Suprapubic skin (tissue), 4 donors: ENCODE measurements at regions not wholly inside any gene's neighbourhood (a gene's known extent, or its start where the extent isn't known, plus 50 kb on each side); places are given as distances from the start of the nearest gene placed in this dataset.

Experiments used
- DNase-seq, 2 donors: peaks; one replicate each; pipeline ENCODE4 v3.0.0-alpha.2; 2019; ENCODE audit warnings: low spot score in 2 of 2
- H3K27ac ChIP-seq: fragments of 200-600 bp; sonication (generic); one replicate; pipeline ENCODE4 v1.5.1; 2019
- H3K27me3 ChIP-seq: fragments of 200-600 bp; sonication (generic); one replicate; pipeline ENCODE4 v1.5.1; 2019
- H3K36me3 ChIP-seq: fragments of 200-600 bp; sonication (generic); one replicate; pipeline ENCODE4 v1.5.1; 2019
- H3K4me1 ChIP-seq: fragments of 200-600 bp; sonication (generic); one replicate; pipeline ENCODE4 v1.5.1; 2019
- H3K4me3 ChIP-seq: fragments of 200-600 bp; sonication (generic); one replicate; pipeline ENCODE4 v1.5.1; 2019; ENCODE audit warnings: mild to moderate bottlenecking
- H3K9me3 ChIP-seq: fragments of 200-600 bp; sonication (generic); one replicate; pipeline ENCODE4 v1.5.1; 2019
- EP300 ChIP-seq: sonication (generic); formaldehyde crosslinking; IDR thresholded peaks from one replicate; pipeline ENCODE4 v1.6.1; 2017; ENCODE audit warnings: antibody characterized with exemption
- POLR2A ChIP-seq, 2 donors: fragments of 450-650 bp; IDR thresholded peaks; one replicate each; pipeline ENCODE4 v1.6.1; 2017; ENCODE audit warnings: antibody characterized with exemption in 2 of 2, mild to moderate bottlenecking in 2 of 2, moderate library complexity in 2 of 2
- POLR2AphosphoS5 ChIP-seq, 3 donors: sonication (generic); formaldehyde crosslinking; IDR thresholded peaks; one replicate each; pipeline ENCODE4 v1.6.1; 2017; ENCODE audit warnings: antibody characterized with exemption in 3 of 3
- WGBS: methylation state at CpG from one replicate; pipeline ENCODE4 v1.1.5; 2018; 5-methylcytosine and 5-hydroxymethylcytosine counted together
- TF ChIP-seq, protein P1 (sequence below), 2 donors: fragments of 200-600 bp in 1 of 2; fragments of 450-650 bp in 1 of 2; sonication (generic) in 1 of 2; IDR thresholded peaks; one replicate each; pipeline ENCODE4 v1.5.1; 2016 to 2019; ENCODE audit warnings: antibody characterized with exemption in 2 of 2, mild to moderate bottlenecking in 1 of 2, moderate library complexity in 1 of 2

DNA sequence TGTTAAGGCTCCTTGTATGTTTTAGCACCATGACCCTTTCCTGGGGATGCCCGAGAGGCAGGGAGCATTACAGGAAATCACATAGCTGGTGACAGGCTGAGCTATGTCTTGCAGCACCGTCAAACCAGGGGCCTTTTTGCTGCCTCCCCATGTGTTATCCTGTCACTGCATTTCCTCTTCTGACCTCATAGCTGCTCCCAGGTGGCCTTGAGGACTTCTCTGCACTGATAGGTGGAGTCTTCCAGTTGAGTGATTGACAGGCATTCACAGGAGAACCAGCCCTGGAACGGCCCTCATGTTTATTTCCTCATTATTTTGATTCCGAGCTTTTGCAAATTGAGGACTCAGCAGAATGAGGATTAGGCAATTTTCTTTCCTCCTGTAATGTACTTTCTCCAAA, 349.6 kb downstream of the HAPSTR1 start:
- H3K36me3 ChIP-seq: no peaks in the 10 kb centered on the region
- no peak overlapping the region for H3K27ac ChIP-seq
- H3K9me3 ChIP-seq: no peaks in the 10 kb centered on the region
- 18% methylated on average over 4 of the region's 4 CpGs for WGBS
- no peak for TF ChIP-seq POLR2AphosphoS5 (IDR thresholded peaks at IDR 0.05)
- TF ChIP-seq, protein P1, sequence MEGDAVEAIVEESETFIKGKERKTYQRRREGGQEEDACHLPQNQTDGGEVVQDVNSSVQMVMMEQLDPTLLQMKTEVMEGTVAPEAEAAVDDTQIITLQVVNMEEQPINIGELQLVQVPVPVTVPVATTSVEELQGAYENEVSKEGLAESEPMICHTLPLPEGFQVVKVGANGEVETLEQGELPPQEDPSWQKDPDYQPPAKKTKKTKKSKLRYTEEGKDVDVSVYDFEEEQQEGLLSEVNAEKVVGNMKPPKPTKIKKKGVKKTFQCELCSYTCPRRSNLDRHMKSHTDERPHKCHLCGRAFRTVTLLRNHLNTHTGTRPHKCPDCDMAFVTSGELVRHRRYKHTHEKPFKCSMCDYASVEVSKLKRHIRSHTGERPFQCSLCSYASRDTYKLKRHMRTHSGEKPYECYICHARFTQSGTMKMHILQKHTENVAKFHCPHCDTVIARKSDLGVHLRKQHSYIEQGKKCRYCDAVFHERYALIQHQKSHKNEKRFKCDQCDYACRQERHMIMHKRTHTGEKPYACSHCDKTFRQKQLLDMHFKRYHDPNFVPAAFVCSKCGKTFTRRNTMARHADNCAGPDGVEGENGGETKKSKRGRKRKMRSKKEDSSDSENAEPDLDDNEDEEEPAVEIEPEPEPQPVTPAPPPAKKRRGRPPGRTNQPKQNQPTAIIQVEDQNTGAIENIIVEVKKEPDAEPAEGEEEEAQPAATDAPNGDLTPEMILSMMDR (IDR thresholded peaks at IDR 0.05): no peak
- TF ChIP-seq EP300: no peak
- H3K27me3 ChIP-seq: no peaks in the 10 kb centered on the region
- no peaks in the 10 kb centered on the region for H3K4me1 ChIP-seq
- no peak for DNase-seq
- no peak overlapping the region for H3K4me3 ChIP-seq

DNA sequence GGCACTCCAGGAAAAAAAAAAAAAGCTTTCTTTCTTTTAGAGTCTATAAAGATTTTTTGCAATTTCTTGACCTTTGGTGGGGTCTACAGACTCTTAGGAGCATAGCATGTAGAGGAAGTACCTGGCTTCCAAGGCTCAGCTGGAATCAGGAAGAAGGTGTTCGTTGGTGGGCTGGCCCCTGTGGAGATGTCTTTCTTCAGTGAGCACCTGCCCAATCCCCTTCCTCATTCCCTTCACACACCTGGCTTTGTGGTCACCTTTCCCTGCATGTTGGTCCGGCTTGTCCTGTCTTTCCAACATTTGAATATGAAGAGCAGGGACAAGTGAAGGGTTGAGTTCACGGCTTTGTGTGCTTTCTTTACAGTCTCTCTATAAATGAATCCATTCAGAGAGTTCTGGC, 352.4 kb downstream of the HAPSTR1 start:
- H3K27ac ChIP-seq: no peak overlapping the region
- H3K4me3 ChIP-seq: no peak overlapping the region
- WGBS: 68% methylated on average over 3 of the region's 3 CpGs
- TF ChIP-seq, protein P1 (IDR thresholded peaks at IDR 0.05): no peak
- no peak for TF ChIP-seq POLR2AphosphoS5 (IDR thresholded peaks at IDR 0.05)
- TF ChIP-seq POLR2A (IDR thresholded peaks at IDR 0.05): no peak
- no peak for TF ChIP-seq EP300
- no peaks in the 10 kb centered on the region for H3K9me3 ChIP-seq
- H3K36me3 ChIP-seq: no peaks in the 10 kb centered on the region
- H3K4me1 ChIP-seq: no peaks in the 10 kb centered on the region
- DNase-seq: no peak
- H3K27me3 ChIP-seq: no peaks in the 10 kb centered on the region

DNA sequence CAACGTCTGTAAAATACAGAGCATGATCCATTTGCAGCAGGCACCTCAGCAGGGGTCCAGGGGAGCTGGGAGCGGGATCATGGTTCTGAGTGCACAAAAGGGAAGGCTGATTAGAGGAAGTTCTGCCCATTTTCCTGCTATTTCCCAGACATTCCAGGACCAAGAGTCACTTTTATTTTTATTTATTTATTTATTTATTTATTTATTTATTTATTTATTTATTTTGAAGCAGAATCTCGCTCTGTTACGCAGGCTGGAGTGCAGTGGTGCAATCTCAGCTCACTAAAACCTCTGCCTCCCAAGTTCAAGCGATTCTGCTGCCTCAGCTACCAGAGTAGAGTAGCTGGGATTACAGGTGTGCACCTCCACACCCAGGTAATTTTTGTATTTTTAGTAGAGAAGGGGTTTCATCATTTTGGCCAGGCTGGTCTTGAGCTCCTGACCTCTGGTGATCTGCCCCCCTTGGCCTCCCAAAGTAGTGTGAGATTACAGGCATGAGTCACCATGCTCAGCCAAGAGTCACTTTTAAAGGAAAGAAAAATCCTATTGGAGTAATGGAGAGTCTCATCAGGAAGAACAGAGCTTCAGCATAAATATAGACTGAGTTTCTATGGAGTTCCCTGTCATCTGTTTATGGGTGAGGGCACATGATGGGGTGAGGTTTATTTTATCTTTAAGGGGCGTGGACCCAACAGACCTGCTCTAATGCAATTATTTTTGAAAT, 355.2 kb downstream of the HAPSTR1 start:
- TF ChIP-seq POLR2AphosphoS5 (IDR thresholded peaks at IDR 0.05) (no peak), POLR2A (IDR thresholded peaks at IDR 0.05) (no peak), EP300 (no peak)
- TF ChIP-seq, protein P1 (IDR thresholded peaks at IDR 0.05): no peak
- H3K4me1 ChIP-seq: no peaks in the 10 kb centered on the region
- DNase-seq: no peak
- H3K36me3 ChIP-seq: no peaks in the 10 kb centered on the region
- WGBS: 66% methylated on average over 6 of the region's 6 CpGs
- no peak overlapping the region for H3K27ac ChIP-seq
- no peaks in the 10 kb centered on the region for H3K9me3 ChIP-seq
- no peak overlapping the region for H3K4me3 ChIP-seq
- H3K27me3 ChIP-seq: no peaks in the 10 kb centered on the region

DNA sequence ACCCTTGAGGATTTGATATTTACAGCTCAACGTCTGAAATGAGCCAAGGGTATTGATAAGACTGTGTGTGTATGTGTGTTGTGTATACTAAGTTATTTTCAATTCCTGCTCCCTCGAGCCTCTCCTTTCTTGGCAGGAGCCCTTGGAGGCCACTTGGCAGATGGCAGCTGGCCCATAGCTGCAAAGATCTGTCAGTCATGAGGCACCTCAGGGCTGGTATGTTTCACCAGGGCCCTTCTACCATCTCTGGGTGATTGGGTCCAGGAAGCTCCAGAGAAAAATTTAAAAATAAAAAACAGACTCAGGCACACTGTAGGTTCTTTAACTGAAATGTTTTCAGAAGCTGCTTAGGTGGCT, 355.7 kb downstream of the HAPSTR1 start:
- Histone ChIP-seq H3K27ac (no peak overlapping the region), H3K9me3 (no peaks in the 10 kb centered on the region), H3K36me3 (no peaks in the 10 kb centered on the region), H3K27me3 (no peaks in the 10 kb centered on the region), H3K4me1 (no peaks in the 10 kb centered on the region), H3K4me3 (no peak overlapping the region)
- TF ChIP-seq, protein P1 (IDR thresholded peaks at IDR 0.05): no peak
- TF ChIP-seq POLR2AphosphoS5 (IDR thresholded peaks at IDR 0.05) (no peak), POLR2A (IDR thresholded peaks at IDR 0.05) (no peak)
- 14% methylated on average over 2 of the region's 2 CpGs for WGBS
- no peak for DNase-seq

DNA sequence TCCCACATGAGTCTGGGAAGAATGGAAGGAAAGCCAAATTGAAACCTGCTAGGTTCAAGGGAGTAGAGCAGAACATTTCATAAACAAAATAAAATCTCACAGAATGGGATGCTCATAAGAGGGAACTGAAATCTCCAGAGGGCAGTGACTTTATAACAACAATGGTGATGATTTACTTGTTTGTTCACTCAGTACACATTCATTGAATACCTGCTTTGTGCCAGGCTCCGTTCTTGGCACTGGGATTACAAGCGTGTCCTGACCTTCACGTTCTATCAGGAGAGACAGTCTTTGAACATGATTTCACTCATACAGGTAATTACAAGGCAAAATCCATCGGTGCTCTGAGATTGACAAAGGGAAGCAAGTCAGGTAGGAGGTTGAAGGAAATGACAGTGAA, 356.3 kb downstream of the HAPSTR1 start:
- Histone ChIP-seq H3K36me3 (no peaks in the 10 kb centered on the region), H3K4me3 (no peak overlapping the region), H3K27me3 (no peaks in the 10 kb centered on the region), H3K4me1 (no peaks in the 10 kb centered on the region), H3K9me3 (no peaks in the 10 kb centered on the region), H3K27ac (no peak overlapping the region)
- TF ChIP-seq EP300 (no peak), POLR2A (IDR thresholded peaks at IDR 0.05) (no peak), POLR2AphosphoS5 (IDR thresholded peaks at IDR 0.05) (no peak)
- DNase-seq: no peak
- WGBS: 78% methylated on average over 4 of the region's 4 CpGs

DNA sequence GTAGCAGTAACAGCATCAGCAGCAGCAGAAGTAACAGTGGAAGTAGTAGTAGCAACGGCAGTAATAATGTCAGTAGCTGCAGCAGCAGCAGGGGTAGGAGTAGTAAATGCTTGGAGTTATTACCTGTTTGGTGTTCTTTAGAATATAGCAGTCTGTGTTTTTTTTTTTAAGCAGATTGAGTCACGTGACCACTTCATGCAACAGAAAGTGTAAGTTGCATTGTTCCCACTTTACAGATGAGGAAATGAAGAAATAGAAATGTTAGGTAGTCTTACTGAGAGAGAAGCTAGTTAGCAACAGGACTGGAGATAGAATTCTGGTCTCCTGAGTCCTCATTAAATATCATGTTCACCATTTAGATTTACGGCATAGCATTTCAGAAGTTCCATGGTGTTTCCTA, 358.2 kb downstream of the HAPSTR1 start:
- no peak for DNase-seq
- no peak for TF ChIP-seq EP300
- TF ChIP-seq, protein P1 (IDR thresholded peaks at IDR 0.05): no peak
- no peak for TF ChIP-seq POLR2A (IDR thresholded peaks at IDR 0.05)
- TF ChIP-seq POLR2AphosphoS5 (IDR thresholded peaks at IDR 0.05): no peak
- H3K4me1 ChIP-seq: no peaks in the 10 kb centered on the region
- H3K4me3 ChIP-seq: no peak overlapping the region
- WGBS: 91% methylated on average over 3 of the region's 3 CpGs
- H3K27me3 ChIP-seq: no peaks in the 10 kb centered on the region
- H3K9me3 ChIP-seq: no peaks in the 10 kb centered on the region
- H3K27ac ChIP-seq: no peak overlapping the region
- no peaks in the 10 kb centered on the region for H3K36me3 ChIP-seq
